OCI-LY3 (cell line): ENCODE measurements at regions not wholly inside any gene's neighbourhood (a gene's known extent, or its start where the extent isn't known, plus 50 kb on each side); places are given as distances from the start of the nearest gene placed in this dataset.

Source experiments
- H2AFZ ChIP-seq: fragments of 200-600, 300-600 bp; shearing (Covaris generic); 2 replicates; pipeline ENCODE4 v1.6.0; 2014; ENCODE audit warnings: antibody characterized with exemption, low read depth, low read length
- H3K27ac ChIP-seq: fragments of 200-600, 300-600 bp; sonication (generic); 2 replicates; pipeline ENCODE4 v1.5.1; 2014; ENCODE audit warnings: mild to moderate bottlenecking, low read length, moderate library complexity, mixed read lengths
- H3K27me3 ChIP-seq: fragments of 200-600, 300-600 bp; sonication (generic); 2 replicates; pipeline ENCODE4 v1.6.1; 2014; ENCODE audit warnings: low read depth, low read length, mixed read lengths
- H3K36me3 ChIP-seq: fragments of 200-600, 300-600 bp; sonication (generic); replicated peaks from 2 replicates; pipeline ENCODE3; 2014; ENCODE audit warnings: low read depth, low read length, mixed read lengths
- H3K4me1 ChIP-seq: fragments of 300-600, 200-600 bp; sonication (generic); 2 replicates; pipeline ENCODE4 v1.6.1; 2014; ENCODE audit warnings: low read length, mixed read lengths
- H3K4me2 ChIP-seq: fragments of 200-600, 300-600 bp; sonication (generic); 2 replicates; pipeline ENCODE4 v1.6.1; 2014; ENCODE audit warnings: low read length, mixed read lengths
- H3K4me3 ChIP-seq: fragments of 300-600, 200-600 bp; sonication (generic); 2 replicates; pipeline ENCODE4 v1.5.1; 2014; ENCODE audit warnings: antibody characterized with exemption, mild to moderate bottlenecking, low read length, moderate library complexity
- H3K79me2 ChIP-seq: fragments of 300-600, 200-600 bp; shearing (Covaris generic); 2 replicates; pipeline ENCODE4 v1.6.1; 2014; ENCODE audit warnings: mild to moderate bottlenecking, low read length, mixed read lengths
- H3K9ac ChIP-seq: fragments of 300-600, 200-600 bp; shearing (Covaris generic); 2 replicates; pipeline ENCODE4 v1.6.0; 2014; ENCODE audit warnings: mild to moderate bottlenecking, low read length, moderate library complexity
- H3K9me3 ChIP-seq: fragments of 200-600, 300-600 bp; shearing (Covaris generic); 2 replicates; pipeline ENCODE4 v1.6.1; 2014; ENCODE audit warnings: low read length, mixed read lengths; ENCODE audit not compliant: insufficient read depth
- H4K20me1 ChIP-seq: fragments of 200-600, 300-600 bp; sonication (generic); 2 replicates; pipeline ENCODE4 v1.6.1; 2016; ENCODE audit warnings: low read length, mixed read lengths; ENCODE audit not compliant: insufficient read depth
- EZH2phosphoT487 ChIP-seq: fragments of 200-600 bp; shearing (Covaris generic); IDR thresholded peaks from 2 replicates; pipeline ENCODE4 v1.6.1; 2018; ENCODE audit warnings: antibody characterized with exemption, mixed run types, low read depth
- TF ChIP-seq, protein P1 (sequence below): fragments of 200-600, 300-600 bp; sonication (generic); IDR thresholded peaks from 2 replicates; pipeline ENCODE4 v1.5.1; 2014; ENCODE audit warnings: antibody characterized with exemption, low read length, low read depth

- no peak overlapping the region for H3K27ac ChIP-seq
These were observed 142.3 kb upstream of the CHRM3 start for GRCh38 chr1:239244084-239244483.

DNA sequence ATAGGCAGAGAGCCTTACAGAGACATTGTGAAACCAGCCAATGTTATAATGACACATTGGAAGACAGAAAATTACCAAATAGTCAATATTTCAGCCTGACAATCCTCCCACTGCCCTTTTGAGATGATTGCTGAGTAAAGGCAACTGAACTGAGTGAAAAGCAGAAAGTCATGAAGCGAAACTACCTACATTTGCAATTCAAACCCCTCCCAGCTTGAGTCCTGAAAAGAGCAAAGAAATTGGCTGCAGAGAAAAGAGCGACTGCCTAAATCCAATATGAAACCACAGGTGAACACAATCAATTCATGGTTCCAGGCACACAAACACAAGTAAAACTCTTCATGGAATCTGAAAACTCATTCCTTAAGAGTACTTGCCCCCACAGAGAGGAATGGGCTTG lies 143.4 kb upstream of the CHRM3 start:
- H3K4me2 ChIP-seq = peak overlapping the region; percentile 5; the same call in 1 of the 2 replicates
- TF ChIP-seq, protein P1, sequence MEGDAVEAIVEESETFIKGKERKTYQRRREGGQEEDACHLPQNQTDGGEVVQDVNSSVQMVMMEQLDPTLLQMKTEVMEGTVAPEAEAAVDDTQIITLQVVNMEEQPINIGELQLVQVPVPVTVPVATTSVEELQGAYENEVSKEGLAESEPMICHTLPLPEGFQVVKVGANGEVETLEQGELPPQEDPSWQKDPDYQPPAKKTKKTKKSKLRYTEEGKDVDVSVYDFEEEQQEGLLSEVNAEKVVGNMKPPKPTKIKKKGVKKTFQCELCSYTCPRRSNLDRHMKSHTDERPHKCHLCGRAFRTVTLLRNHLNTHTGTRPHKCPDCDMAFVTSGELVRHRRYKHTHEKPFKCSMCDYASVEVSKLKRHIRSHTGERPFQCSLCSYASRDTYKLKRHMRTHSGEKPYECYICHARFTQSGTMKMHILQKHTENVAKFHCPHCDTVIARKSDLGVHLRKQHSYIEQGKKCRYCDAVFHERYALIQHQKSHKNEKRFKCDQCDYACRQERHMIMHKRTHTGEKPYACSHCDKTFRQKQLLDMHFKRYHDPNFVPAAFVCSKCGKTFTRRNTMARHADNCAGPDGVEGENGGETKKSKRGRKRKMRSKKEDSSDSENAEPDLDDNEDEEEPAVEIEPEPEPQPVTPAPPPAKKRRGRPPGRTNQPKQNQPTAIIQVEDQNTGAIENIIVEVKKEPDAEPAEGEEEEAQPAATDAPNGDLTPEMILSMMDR = no peak
- TF ChIP-seq EZH2phosphoT487 = no peak

More at GRCh38 chr1:239244084-239244483, 142.3 kb upstream of the CHRM3 start:
- Histone ChIP-seq H4K20me1 (no peaks in the 10 kb centered on the region), H3K9ac (no peak overlapping the region), H3K27me3 (no peaks in the 10 kb centered on the region), H3K9me3 (peaks cover 3% of the 10 kb centered on the region; the same call in 1 of the 2 replicates), H3K4me1 (peaks cover 5% of the 10 kb centered on the region; the same call in 1 of the 2 replicates), H3K4me2 (no peak overlapping the region), H3K4me3 (no peak overlapping the region), H3K79me2 (no peaks in the 10 kb centered on the region), H3K36me3 (no peaks in the 10 kb centered on the region), H2AFZ (no peak overlapping the region)
- TF ChIP-seq, protein P1 = no peak
- no peak for TF ChIP-seq EZH2phosphoT487

DNA sequence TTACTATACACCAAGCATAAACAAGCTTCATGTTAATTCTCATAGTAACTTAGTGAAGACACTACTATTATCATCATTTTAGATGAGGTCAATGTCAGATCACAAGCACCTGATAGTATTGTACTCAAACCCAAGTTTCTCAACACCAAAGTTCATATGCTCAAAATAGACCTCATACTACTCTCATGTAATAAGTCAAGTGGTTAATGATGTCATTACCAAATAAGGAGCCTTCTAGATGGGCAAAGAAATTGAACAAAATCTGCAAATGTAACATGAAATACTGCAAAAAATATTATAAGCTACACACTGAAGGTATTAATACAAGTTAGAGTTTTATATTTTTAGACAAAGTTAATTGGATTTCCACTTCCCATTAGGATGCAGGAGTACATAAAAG lies 144.0 kb upstream of the CHRM3 start:
- Histone ChIP-seq H3K9me3 (peaks cover 3% of the 10 kb centered on the region; the same call in 1 of the 2 replicates), H3K4me3 (no peak overlapping the region), H2AFZ (no peak overlapping the region), H3K27me3 (no peaks in the 10 kb centered on the region), H3K4me1 (peaks cover 5% of the 10 kb centered on the region; the same call in 1 of the 2 replicates), H3K27ac (no peak overlapping the region), H3K4me2 (no peak overlapping the region), H3K36me3 (no peaks in the 10 kb centered on the region), H3K79me2 (no peaks in the 10 kb centered on the region), H4K20me1 (no peaks in the 10 kb centered on the region), H3K9ac (no peak overlapping the region)
- TF ChIP-seq EZH2phosphoT487 = no peak
- TF ChIP-seq, protein P1 = no peak

More for the DNA sequence above, 143.4 kb upstream of the CHRM3 start:
- Histone ChIP-seq H2AFZ (no peak overlapping the region), H3K79me2 (no peaks in the 10 kb centered on the region), H4K20me1 (no peaks in the 10 kb centered on the region), H3K36me3 (no peaks in the 10 kb centered on the region), H3K27ac (no peak overlapping the region), H3K9me3 (peaks cover 3% of the 10 kb centered on the region; the same call in 1 of the 2 replicates), H3K9ac (no peak overlapping the region), H3K4me1 (peaks cover 5% of the 10 kb centered on the region; the same call in 1 of the 2 replicates), H3K4me3 (no peak overlapping the region), H3K27me3 (no peaks in the 10 kb centered on the region)

DNA sequence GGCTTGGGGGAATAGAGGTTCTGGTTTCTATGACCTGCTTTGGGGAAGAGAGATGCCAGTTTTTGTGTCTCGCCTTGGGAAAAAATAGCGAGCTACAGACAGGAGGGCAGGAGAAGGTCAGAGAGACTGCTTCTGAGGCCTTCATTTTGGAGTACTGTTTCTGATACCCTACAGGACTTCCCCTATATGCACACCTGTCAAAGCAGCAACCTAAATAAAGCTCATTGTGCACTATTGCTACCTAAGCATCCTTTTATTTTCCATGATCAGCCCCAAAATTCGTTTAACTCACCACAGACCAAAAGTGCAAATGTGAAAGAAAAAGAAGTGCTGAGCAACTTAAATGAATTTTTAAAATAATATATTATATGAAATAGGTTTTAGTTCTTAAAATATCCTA lies 145.6 kb upstream of the CHRM3 start:
- H3K4me1 ChIP-seq = peaks cover 5% of the 10 kb centered on the region; the same call in 1 of the 2 replicates
- no peak overlapping the region for H3K4me3 ChIP-seq
- H3K9me3 ChIP-seq = peaks cover 3% of the 10 kb centered on the region; the same call in 1 of the 2 replicates
- H3K79me2 ChIP-seq = no peaks in the 10 kb centered on the region
- H3K4me2 ChIP-seq = no peak overlapping the region
- TF ChIP-seq, protein P1 = no peak
- TF ChIP-seq EZH2phosphoT487 = no peak
- no peak overlapping the region for H2AFZ ChIP-seq
- no peak overlapping the region for H3K9ac ChIP-seq
- H3K36me3 ChIP-seq = no peaks in the 10 kb centered on the region
- H3K27me3 ChIP-seq = no peaks in the 10 kb centered on the region
- no peak overlapping the region for H3K27ac ChIP-seq
- H4K20me1 ChIP-seq = no peaks in the 10 kb centered on the region
